ENCODE measurements at regions not wholly inside any gene's neighbourhood (a gene's known extent, or its start where the extent isn't known, plus 50 kb on each side); places are given as distances from the start of the nearest gene placed in this dataset.

GRCh38 chr12:105459760-105460330 is 129.4 kb downstream of the C12orf75 start:
- Histone ChIP-seq H3K9me3 (ENCODE audit: insufficient read depth, low read depth, low read length) (0 out of 2 replicates have a peak, but pooled peaks cover 5% of the 10 kb centered on the region), H3K36me3 (ENCODE audit: insufficient read depth, low read depth, low read length) (no peaks in the 10 kb centered on the region), H3K27me3 (ENCODE audit: insufficient read depth, low read length) (no peaks in the 10 kb centered on the region), H3K9ac (ENCODE audit: low read depth, low read length) (no peak overlapping the region), H3K27ac (ENCODE audit: low read length) (no peak overlapping the region), H3K4me3 (ENCODE audit: low read length) (no peak overlapping the region), H3K4me1 (ENCODE audit: insufficient read depth, low read length) (no peaks in the 10 kb centered on the region)

- Histone ChIP-seq H3K4me3 (ENCODE audit: low read length) (no peak overlapping the region), H3K36me3 (ENCODE audit: insufficient read depth, low read depth, low read length) (no peaks in the 10 kb centered on the region), H3K9me3 (ENCODE audit: insufficient read depth, low read depth, low read length) (0 out of 2 replicates have a peak, but pooled peaks cover 5% of the 10 kb centered on the region), H3K4me1 (ENCODE audit: insufficient read depth, low read length) (no peaks in the 10 kb centered on the region), H3K27me3 (ENCODE audit: insufficient read depth, low read length) (no peaks in the 10 kb centered on the region), H3K27ac (ENCODE audit: low read length) (no peak overlapping the region), H3K9ac (ENCODE audit: low read depth, low read length) (no peak overlapping the region)
Measured at GRCh38 chr12:105461271-105461943, 130.9 kb downstream of the C12orf75 start.

DNA sequence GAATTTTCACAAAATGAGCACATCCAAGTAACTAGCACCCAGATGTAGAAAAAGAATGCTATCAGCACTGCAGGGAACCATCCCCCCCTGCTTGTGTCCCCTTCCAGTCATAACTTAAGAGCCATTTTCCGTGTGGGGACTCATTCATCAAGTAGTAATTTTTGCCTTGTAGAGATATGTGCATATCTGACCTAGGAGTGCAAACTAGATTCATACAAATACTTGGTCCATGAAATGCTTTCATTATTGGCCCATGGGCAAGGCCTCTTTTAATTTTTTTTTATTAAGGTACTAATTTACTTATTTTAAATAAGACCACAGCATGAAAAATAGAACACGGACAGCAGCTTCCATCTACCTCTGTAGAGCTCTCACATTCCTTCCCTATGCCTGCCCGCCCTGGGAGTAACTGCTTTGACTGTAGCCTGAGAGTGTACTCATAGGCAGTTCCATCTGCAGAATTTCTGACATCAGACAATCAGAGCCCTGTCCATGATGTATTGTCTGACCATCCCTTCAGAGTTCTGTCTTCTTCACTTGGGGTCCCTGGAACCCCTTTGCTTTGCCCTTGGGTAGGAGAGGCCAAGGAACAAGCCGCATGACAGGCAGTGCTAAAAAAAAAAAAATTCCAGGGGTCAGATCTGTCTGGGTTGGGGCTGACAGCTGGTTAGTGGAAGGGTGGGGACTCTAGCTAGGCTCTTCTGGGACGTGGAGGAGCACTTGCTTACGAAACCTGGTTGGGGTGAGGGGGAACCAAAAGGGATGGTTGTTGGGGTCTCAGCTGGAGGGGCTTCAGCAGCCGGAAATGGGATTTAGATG is 131.7 kb downstream of the C12orf75 start:
- H3K4me1 ChIP-seq (ENCODE audit: insufficient read depth, low read length) = peaks cover 7% of the 10 kb centered on the region; the same call in 1 of the 2 replicates
- 0 out of 2 replicates have a peak, but pooled peaks cover 5% of the 10 kb centered on the region for H3K9me3 ChIP-seq (ENCODE audit: insufficient read depth, low read depth, low read length)
- no peaks in the 10 kb centered on the region for H3K36me3 ChIP-seq (ENCODE audit: insufficient read depth, low read depth, low read length)
- H3K4me3 ChIP-seq (ENCODE audit: low read length) = no peak overlapping the region
- H3K27me3 ChIP-seq (ENCODE audit: insufficient read depth, low read length) = no peaks in the 10 kb centered on the region
- no peak overlapping the region for H3K27ac ChIP-seq (ENCODE audit: low read length)
- H3K9ac ChIP-seq (ENCODE audit: low read depth, low read length) = no peak overlapping the region

DNA sequence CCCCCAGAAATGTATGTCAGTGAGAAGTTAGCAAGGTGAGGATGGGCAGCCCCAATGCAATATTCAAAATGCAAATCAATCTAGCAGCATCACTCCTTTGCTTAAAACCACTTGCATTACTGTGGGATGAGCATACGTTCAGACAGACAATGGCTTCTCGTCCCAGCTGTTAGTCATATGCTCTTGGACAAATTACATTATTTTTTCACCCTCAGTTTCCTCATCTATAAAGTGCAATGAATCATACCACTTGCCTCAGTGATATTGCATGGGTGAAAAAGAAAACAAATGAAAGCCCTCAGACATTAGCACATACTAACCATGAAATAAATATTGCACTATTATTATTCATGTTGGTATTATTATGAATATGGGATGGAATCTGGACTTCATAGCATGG is 132.3 kb downstream of the C12orf75 start:
- Histone ChIP-seq H3K36me3 (ENCODE audit: insufficient read depth, low read depth, low read length) (no peaks in the 10 kb centered on the region), H3K4me3 (ENCODE audit: low read length) (no peak overlapping the region), H3K9ac (ENCODE audit: low read depth, low read length) (no peak overlapping the region), H3K27ac (ENCODE audit: low read length) (no peak overlapping the region), H3K9me3 (ENCODE audit: insufficient read depth, low read depth, low read length) (0 out of 2 replicates have a peak, but pooled peaks cover 5% of the 10 kb centered on the region), H3K4me1 (ENCODE audit: insufficient read depth, low read length) (peaks cover 14% of the 10 kb centered on the region), H3K27me3 (ENCODE audit: insufficient read depth, low read length) (no peaks in the 10 kb centered on the region)

DNA sequence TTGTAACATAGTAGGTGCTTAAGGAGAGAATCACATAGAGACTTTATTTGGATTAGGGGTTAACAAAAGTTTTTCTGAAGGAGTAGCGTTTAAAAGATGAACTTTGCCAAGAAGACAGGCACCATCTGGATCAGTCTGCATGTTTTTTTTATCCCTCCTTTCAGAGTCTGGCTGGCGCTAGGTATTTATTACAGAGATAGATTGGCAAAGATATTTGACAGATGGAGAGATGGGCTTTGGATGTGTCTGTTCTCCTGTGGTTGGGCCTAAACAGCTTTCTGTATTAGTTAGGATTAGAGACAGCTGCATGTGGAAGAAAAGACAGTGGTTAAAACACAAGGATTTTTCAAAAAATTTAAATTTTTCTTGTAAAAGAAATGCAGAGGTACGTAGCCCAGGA is 133.9 kb downstream of the C12orf75 start:
- no peak overlapping the region for H3K4me3 ChIP-seq (ENCODE audit: low read length)
- H3K4me1 ChIP-seq (ENCODE audit: insufficient read depth, low read length) = peaks cover 15% of the 10 kb centered on the region
- no peaks in the 10 kb centered on the region for H3K9me3 ChIP-seq (ENCODE audit: insufficient read depth, low read depth, low read length)
- no peak overlapping the region for H3K9ac ChIP-seq (ENCODE audit: low read depth, low read length)
- no peak overlapping the region for H3K27ac ChIP-seq (ENCODE audit: low read length)
- H3K27me3 ChIP-seq (ENCODE audit: insufficient read depth, low read length) = no peaks in the 10 kb centered on the region
- H3K36me3 ChIP-seq (ENCODE audit: insufficient read depth, low read depth, low read length) = no peaks in the 10 kb centered on the region

- Histone ChIP-seq H3K4me3 (ENCODE audit: low read length) (no peak overlapping the region), H3K27ac (ENCODE audit: low read length) (no peak overlapping the region), H3K36me3 (ENCODE audit: insufficient read depth, low read depth, low read length) (no peaks in the 10 kb centered on the region), H3K4me1 (ENCODE audit: insufficient read depth, low read length) (peaks cover 15% of the 10 kb centered on the region), H3K27me3 (ENCODE audit: insufficient read depth, low read length) (no peaks in the 10 kb centered on the region), H3K9ac (ENCODE audit: low read depth, low read length) (no peak overlapping the region), H3K9me3 (ENCODE audit: insufficient read depth, low read depth, low read length) (no peaks in the 10 kb centered on the region)
Measured at GRCh38 chr12:105466231-105466900, 135.9 kb downstream of the C12orf75 start.

- H3K9me3 ChIP-seq (ENCODE audit: insufficient read depth, low read depth, low read length) = no peaks in the 10 kb centered on the region
- H3K4me3 ChIP-seq (ENCODE audit: low read length) = no peak overlapping the region
- no peak overlapping the region for H3K27ac ChIP-seq (ENCODE audit: low read length)
- H3K9ac ChIP-seq (ENCODE audit: low read depth, low read length) = no peak overlapping the region
- peaks cover 15% of the 10 kb centered on the region for H3K4me1 ChIP-seq (ENCODE audit: insufficient read depth, low read length)
- H3K36me3 ChIP-seq (ENCODE audit: insufficient read depth, low read depth, low read length) = no peaks in the 10 kb centered on the region
- no peaks in the 10 kb centered on the region for H3K27me3 ChIP-seq (ENCODE audit: insufficient read depth, low read length)
Measured at GRCh38 chr12:105466901-105467598, 136.6 kb downstream of the C12orf75 start.

- Histone ChIP-seq H3K27me3 (ENCODE audit: insufficient read depth, low read length) (no peaks in the 10 kb centered on the region), H3K4me1 (ENCODE audit: insufficient read depth, low read length) (peaks cover 15% of the 10 kb centered on the region), H3K9ac (ENCODE audit: low read depth, low read length) (no peak overlapping the region), H3K9me3 (ENCODE audit: insufficient read depth, low read depth, low read length) (no peaks in the 10 kb centered on the region), H3K4me3 (ENCODE audit: low read length) (no peak overlapping the region), H3K27ac (ENCODE audit: low read length) (no peak overlapping the region), H3K36me3 (ENCODE audit: insufficient read depth, low read depth, low read length) (no peaks in the 10 kb centered on the region)
Measured at GRCh38 chr12:105467710-105468366, 137.3 kb downstream of the C12orf75 start.

GRCh38 chr12:105468464-105468863 is 138.0 kb downstream of the C12orf75 start:
- no peaks in the 10 kb centered on the region for H3K36me3 ChIP-seq (ENCODE audit: insufficient read depth, low read depth, low read length)
- no peaks in the 10 kb centered on the region for H3K9me3 ChIP-seq (ENCODE audit: insufficient read depth, low read depth, low read length)
- peaks cover 15% of the 10 kb centered on the region for H3K4me1 ChIP-seq (ENCODE audit: insufficient read depth, low read length)
- no peak overlapping the region for H3K9ac ChIP-seq (ENCODE audit: low read depth, low read length)
- no peaks in the 10 kb centered on the region for H3K27me3 ChIP-seq (ENCODE audit: insufficient read depth, low read length)
- no peak overlapping the region for H3K4me3 ChIP-seq (ENCODE audit: low read length)
- no peak overlapping the region for H3K27ac ChIP-seq (ENCODE audit: low read length)

- Histone ChIP-seq H3K9me3 (ENCODE audit: insufficient read depth, low read depth, low read length) (no peaks in the 10 kb centered on the region), H3K36me3 (ENCODE audit: insufficient read depth, low read depth, low read length) (no peaks in the 10 kb centered on the region), H3K27ac (ENCODE audit: low read length) (no peak overlapping the region), H3K27me3 (ENCODE audit: insufficient read depth, low read length) (no peaks in the 10 kb centered on the region), H3K4me3 (ENCODE audit: low read length) (no peak overlapping the region), H3K9ac (ENCODE audit: low read depth, low read length) (no peak overlapping the region), H3K4me1 (ENCODE audit: insufficient read depth, low read length) (peaks cover 15% of the 10 kb centered on the region)
Measured at GRCh38 chr12:105469211-105469610, 138.7 kb downstream of the C12orf75 start.

- Histone ChIP-seq H3K27ac (ENCODE audit: low read length) (no peak overlapping the region), H3K36me3 (ENCODE audit: insufficient read depth, low read depth, low read length) (no peaks in the 10 kb centered on the region), H3K4me3 (ENCODE audit: low read length) (no peak overlapping the region), H3K27me3 (ENCODE audit: insufficient read depth, low read length) (no peaks in the 10 kb centered on the region), H3K9ac (ENCODE audit: low read depth, low read length) (no peak overlapping the region), H3K9me3 (ENCODE audit: insufficient read depth, low read depth, low read length) (no peaks in the 10 kb centered on the region), H3K4me1 (ENCODE audit: insufficient read depth, low read length) (peaks cover 15% of the 10 kb centered on the region)
Measured at GRCh38 chr12:105469701-105470100, 139.2 kb downstream of the C12orf75 start.
